ENCODE measurements at regions not wholly inside any gene's neighbourhood (a gene's known extent, or its start where the extent isn't known, plus 50 kb on each side); places are given as distances from the start of the nearest gene placed in this dataset.

GRCh38 chr14:83838226-83838625, 1691.7 kb upstream of the FLRT2 start:
- DNase-seq (ENCODE audit: low read depth), result no peak
- H3K4me3 ChIP-seq (ENCODE audit: control insufficient read depth, low read depth, low read length), result no peak overlapping the region
- no peak for TF ChIP-seq CTCF (IDR thresholded peaks at IDR 0.05; ENCODE audit: control insufficient read depth, insufficient read depth, low read depth, low read length, missing control alignments)

- no peak overlapping the region for H3K4me3 ChIP-seq (ENCODE audit: control insufficient read depth, low read depth, low read length)
- DNase-seq (ENCODE audit: low read depth), result no peak
- TF ChIP-seq CTCF (IDR thresholded peaks at IDR 0.05; ENCODE audit: control insufficient read depth, insufficient read depth, low read depth, low read length, missing control alignments), result no peak
These were observed 1687.4 kb upstream of the FLRT2 start for GRCh38 chr14:83842547-83842946.

- DNase-seq (ENCODE audit: low read depth), result no peak
- H3K4me3 ChIP-seq (ENCODE audit: control insufficient read depth, low read depth, low read length), result no peak overlapping the region
- no peak for TF ChIP-seq CTCF (IDR thresholded peaks at IDR 0.05; ENCODE audit: control insufficient read depth, insufficient read depth, low read depth, low read length, missing control alignments)
These were observed 1682.8 kb upstream of the FLRT2 start for GRCh38 chr14:83847102-83847501.

- no peak for TF ChIP-seq CTCF (IDR thresholded peaks at IDR 0.05; ENCODE audit: control insufficient read depth, insufficient read depth, low read depth, low read length, missing control alignments)
- no peak overlapping the region for H3K4me3 ChIP-seq (ENCODE audit: control insufficient read depth, low read depth, low read length)
- DNase-seq (ENCODE audit: low read depth), result no peak
These were observed 1679.9 kb upstream of the FLRT2 start for GRCh38 chr14:83850092-83850491.

GRCh38 chr14:83856334-83856733, 1673.6 kb upstream of the FLRT2 start:
- no peak overlapping the region for H3K4me3 ChIP-seq (ENCODE audit: control insufficient read depth, low read depth, low read length)
- no peak for TF ChIP-seq CTCF (IDR thresholded peaks at IDR 0.05; ENCODE audit: control insufficient read depth, insufficient read depth, low read depth, low read length, missing control alignments)
- DNase-seq (ENCODE audit: low read depth), result no peak

- no peak overlapping the region for H3K4me3 ChIP-seq (ENCODE audit: control insufficient read depth, low read depth, low read length)
- no peak for DNase-seq (ENCODE audit: low read depth)
- TF ChIP-seq CTCF (IDR thresholded peaks at IDR 0.05; ENCODE audit: control insufficient read depth, insufficient read depth, low read depth, low read length, missing control alignments), result no peak
These were observed 1669.3 kb upstream of the FLRT2 start for GRCh38 chr14:83860631-83861155.
